ENCODE measurements at regions not wholly inside any gene's neighbourhood (a gene's known extent, or its start where the extent isn't known, plus 50 kb on each side); places are given as distances from the start of the nearest gene placed in this dataset.
A peak's percentile ranks its signal among the peaks of the same experiment; 100 is the strongest.

- ATAC-seq (no peak), DNase-seq (ENCODE audit: missing footprints) (no peak)
- intact Hi-C loops (cut with DNase I), result no loop called here
Measured at GRCh38 chr2:120985174-120985996, 249.7 kb downstream of the GLI2 start.

GRCh38 chr2:120985997-120986651 lies 250.5 kb downstream of the GLI2 start:
- ATAC-seq, result no peak
- intact Hi-C loops (cut with DNase I), result no loop called here
- DNase-seq (ENCODE audit: missing footprints), result peak; percentile 55

GRCh38 chr2:120986898-120987650 lies 251.4 kb downstream of the GLI2 start:
- no peak for ATAC-seq
- peak; percentile 16 for DNase-seq (ENCODE audit: missing footprints)
- intact Hi-C loops (cut with DNase I), result no loop called here

GRCh38 chr2:120988051-120988699 lies 252.5 kb downstream of the GLI2 start:
- DNase-seq (ENCODE audit: missing footprints), result peak; percentile 45
- intact Hi-C loops (cut with DNase I), result no loop called here
- no peak for ATAC-seq

GRCh38 chr2:120988700-120989511 lies 253.2 kb downstream of the GLI2 start:
- DNase-seq (ENCODE audit: missing footprints) (peak; percentile 58), ATAC-seq (no peak)
- intact Hi-C loops (cut with DNase I), result no loop called here

GRCh38 chr2:120989512-120990441 lies 254.1 kb downstream of the GLI2 start:
- DNase-seq (ENCODE audit: missing footprints) (peak; percentile 40), ATAC-seq (no peak)
- intact Hi-C loops (cut with DNase I), result no loop called here

- intact Hi-C loops (cut with DNase I), result no loop called here
- no peak for ATAC-seq
- DNase-seq (ENCODE audit: missing footprints), result no peak
Measured at GRCh38 chr2:120990451-120990871, 254.8 kb downstream of the GLI2 start.

GRCh38 chr2:120991441-120991840 lies 255.8 kb downstream of the GLI2 start:
- intact Hi-C loops (cut with DNase I), result no loop called here
- DNase-seq (ENCODE audit: missing footprints) (peak; percentile 34), ATAC-seq (no peak)

- peak; percentile 40 for DNase-seq (ENCODE audit: missing footprints)
- intact Hi-C loops (cut with DNase I), result no loop called here
- no peak for ATAC-seq
Measured at GRCh38 chr2:120992791-120993555, 257.3 kb downstream of the GLI2 start.

- no peak for DNase-seq (ENCODE audit: missing footprints)
- ATAC-seq, result no peak
- intact Hi-C loops (cut with DNase I), result no loop called here
Measured at GRCh38 chr2:120993661-120994060, 258.0 kb downstream of the GLI2 start.

- no peak for ATAC-seq
- intact Hi-C loops (cut with DNase I), result no loop called here
- DNase-seq (ENCODE audit: missing footprints), result no peak
Measured at GRCh38 chr2:120994301-120994995, 258.8 kb downstream of the GLI2 start.

- no peak for ATAC-seq
- intact Hi-C loops (cut with DNase I), result no loop called here
Measured at GRCh38 chr2:120995152-120995551, 259.5 kb downstream of the GLI2 start.

GRCh38 chr2:120995656-120996190 lies 260.1 kb downstream of the GLI2 start:
- no peak for DNase-seq (ENCODE audit: missing footprints)
- no peak for ATAC-seq
- intact Hi-C loops (cut with DNase I), result no loop called here

More at GRCh38 chr2:120995152-120995551, 259.5 kb downstream of the GLI2 start:
- no peak for DNase-seq (ENCODE audit: missing footprints)

- ATAC-seq (no peak), DNase-seq (ENCODE audit: missing footprints) (no peak)
- intact Hi-C loops (cut with DNase I), result no loop called here
Measured at GRCh38 chr2:120999377-121000097, 263.9 kb downstream of the GLI2 start.

- ATAC-seq, result no peak
- DNase-seq (ENCODE audit: missing footprints), result no peak
- intact Hi-C loops (cut with DNase I), result no loop called here
Measured at GRCh38 chr2:121000804-121001203, 265.1 kb downstream of the GLI2 start.
